HG03175 (cell line): ENCODE measurements at regions not wholly inside any gene's neighbourhood (a gene's known extent, or its start where the extent isn't known, plus 50 kb on each side); places are given as distances from the start of the nearest gene placed in this dataset.

Experiments used
- ATAC-seq: cut with Tn5 transposase; IDR thresholded peaks from one replicate; pipeline ENCODE4 v1.9.1; 2021; ENCODE audit warnings: mild to moderate bottlenecking, moderate library complexity; ENCODE audit not compliant: unreplicated experiment

DNA sequence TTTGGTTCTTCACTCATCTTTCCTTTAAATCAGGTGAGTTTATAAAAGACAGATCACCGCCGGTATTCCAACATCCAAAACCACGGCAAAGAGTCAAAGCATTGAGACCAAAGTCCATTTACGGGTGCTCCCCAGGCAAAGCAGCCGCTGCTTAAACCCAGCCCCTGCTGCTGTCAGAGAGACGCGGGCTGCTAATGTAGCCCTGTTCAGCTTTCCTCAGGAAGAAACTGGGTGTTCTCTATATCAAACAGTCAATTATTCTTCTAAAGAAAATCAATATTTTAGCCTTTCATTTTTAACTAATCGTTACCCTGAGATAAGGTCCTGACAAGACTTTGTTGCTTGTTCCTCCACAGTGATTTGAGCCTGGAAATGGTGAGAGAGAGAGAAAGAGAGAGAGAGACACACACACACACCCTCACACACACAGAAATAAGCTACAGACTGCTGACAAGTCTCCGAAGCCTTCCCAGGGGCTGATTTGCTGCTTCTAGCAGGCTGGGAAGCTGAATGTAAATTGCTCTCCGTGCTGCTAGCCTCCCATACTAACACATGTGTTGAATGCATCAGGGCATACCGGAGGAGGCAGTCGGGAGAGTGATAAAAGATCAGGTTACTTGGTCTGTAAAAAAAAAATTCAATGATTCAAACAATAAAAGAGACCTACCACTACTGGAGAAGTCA is 183.0 kb upstream of the ANK3 start:
- ATAC-seq, result no peak

DNA sequence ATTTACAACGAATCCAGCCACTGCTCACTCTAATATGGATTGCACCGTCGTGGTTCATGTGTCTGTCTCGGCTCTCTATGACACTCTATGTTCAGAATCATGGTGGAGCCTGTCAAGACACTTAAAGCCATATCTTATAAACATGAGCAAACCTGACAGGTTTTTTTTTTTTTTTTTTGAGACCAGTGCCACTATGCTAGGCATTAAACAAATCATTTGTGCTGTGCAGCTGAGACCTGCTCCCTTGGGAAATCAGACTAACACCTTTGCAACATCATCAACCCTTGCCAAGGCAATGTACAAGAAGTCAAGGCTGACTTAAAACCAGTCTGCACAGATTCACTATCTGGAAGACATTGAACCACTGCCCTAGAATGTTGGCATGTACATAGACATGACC is 181.2 kb upstream of the ANK3 start:
- ATAC-seq, result no peak

GRCh38 chr10:60570272-60570865 is 180.7 kb upstream of the ANK3 start:
- ATAC-seq, result no peak

- no peak for ATAC-seq
These were observed 180.0 kb upstream of the ANK3 start for GRCh38 chr10:60569681-60570080.

- no peak for ATAC-seq
These were observed 176.4 kb upstream of the ANK3 start for GRCh38 chr10:60566096-60566495.

DNA sequence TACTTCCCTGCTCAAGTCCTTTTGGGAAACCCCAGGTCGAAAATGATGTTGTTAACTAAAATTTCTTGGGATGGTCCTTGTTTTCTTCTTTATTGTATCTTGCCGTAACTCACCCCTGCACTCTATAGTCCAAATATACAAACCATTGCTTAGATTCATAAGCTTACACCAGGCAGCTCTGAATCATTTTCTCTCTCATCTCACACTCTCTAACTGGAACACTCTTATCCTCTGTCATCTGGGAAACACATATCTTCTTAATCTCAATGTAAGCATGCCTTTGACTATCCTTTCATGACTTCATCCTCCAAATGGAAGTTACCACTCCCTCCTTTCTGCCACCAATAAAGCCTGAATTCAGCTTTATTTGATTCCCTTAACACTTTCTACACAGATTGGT is 175.8 kb upstream of the ANK3 start:
- no peak for ATAC-seq

- no peak for ATAC-seq
These were observed 174.8 kb upstream of the ANK3 start for GRCh38 chr10:60564475-60564874.

DNA sequence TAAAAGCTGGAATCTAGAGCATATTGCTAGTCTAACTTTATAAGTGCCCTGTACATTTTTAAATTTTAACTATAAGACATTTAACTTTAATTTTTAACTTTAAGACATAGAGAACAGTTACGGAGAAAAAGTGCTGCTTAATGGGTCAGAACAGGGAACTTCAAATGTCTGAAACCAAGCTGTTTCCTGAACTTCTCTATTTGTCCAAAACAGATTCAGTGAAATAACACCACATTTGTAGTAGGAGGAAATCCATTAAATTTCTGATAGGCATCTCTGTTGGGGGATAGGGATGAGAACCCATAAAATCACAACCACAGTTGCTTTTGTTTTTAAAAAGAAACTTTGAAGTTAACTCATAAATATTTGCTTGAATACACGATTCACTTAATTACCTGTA is 170.8 kb upstream of the ANK3 start:
- ATAC-seq, result no peak

DNA sequence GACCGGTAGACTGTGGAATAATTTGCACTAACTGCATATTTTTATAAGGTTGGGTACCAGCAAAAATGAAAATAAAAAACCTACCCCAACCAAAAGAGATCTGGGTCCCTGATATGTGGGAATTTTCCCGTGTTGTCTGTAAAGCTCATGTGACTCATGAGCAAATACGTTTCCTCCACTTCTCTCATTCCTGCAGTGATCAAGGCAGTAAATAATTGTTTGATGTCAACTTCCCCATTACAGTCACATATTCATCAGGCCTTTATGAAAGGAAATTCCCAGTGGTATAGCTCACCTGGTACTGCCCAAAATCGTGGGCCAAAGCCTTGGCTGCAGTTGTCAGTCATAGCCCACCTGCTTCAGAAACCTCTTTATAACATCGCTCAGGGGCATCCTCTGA is 166.0 kb upstream of the ANK3 start:
- ATAC-seq, result no peak

DNA sequence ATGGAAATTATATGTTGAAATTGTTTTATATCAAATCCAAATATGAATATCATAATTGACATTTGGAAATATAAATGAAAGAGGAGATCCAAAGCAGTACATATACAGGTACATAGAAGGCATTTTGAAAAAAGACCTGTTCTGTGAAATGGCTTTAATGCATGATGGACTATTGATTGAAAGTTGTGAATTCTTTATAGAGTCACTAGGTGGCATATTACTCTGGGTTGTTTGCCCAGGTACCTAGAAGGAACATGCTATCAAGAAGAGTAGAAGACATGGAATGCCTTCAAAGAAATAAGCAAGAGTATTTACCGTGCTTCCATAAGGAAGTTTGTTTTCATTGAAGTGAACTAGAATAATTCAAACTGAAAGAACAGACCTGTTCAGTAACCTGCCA is 160.0 kb upstream of the ANK3 start:
- ATAC-seq, result no peak

DNA sequence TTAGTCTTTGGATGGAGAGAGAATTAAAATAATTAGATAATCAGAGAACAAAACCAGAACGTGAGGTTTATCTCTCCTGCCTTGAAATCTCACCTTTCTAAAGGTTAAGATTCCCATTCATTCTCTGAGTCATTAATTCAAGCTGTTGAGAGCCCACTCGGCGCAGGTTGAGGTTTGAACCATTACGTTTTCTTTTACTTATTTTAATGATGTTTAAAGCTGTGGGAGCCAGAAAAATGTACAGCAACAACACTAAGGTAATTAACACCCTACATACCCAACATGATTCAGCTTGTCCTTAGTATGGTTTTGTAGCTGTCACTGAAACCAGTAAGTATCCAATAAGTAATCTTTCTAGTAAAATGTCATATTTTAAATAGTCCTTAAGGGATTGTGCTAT is 153.0 kb upstream of the ANK3 start:
- ATAC-seq, result no peak

GRCh38 chr10:60541451-60541850 is 151.8 kb upstream of the ANK3 start:
- no peak for ATAC-seq

- no peak for ATAC-seq
These were observed 148.0 kb upstream of the ANK3 start for GRCh38 chr10:60537697-60538096.

DNA sequence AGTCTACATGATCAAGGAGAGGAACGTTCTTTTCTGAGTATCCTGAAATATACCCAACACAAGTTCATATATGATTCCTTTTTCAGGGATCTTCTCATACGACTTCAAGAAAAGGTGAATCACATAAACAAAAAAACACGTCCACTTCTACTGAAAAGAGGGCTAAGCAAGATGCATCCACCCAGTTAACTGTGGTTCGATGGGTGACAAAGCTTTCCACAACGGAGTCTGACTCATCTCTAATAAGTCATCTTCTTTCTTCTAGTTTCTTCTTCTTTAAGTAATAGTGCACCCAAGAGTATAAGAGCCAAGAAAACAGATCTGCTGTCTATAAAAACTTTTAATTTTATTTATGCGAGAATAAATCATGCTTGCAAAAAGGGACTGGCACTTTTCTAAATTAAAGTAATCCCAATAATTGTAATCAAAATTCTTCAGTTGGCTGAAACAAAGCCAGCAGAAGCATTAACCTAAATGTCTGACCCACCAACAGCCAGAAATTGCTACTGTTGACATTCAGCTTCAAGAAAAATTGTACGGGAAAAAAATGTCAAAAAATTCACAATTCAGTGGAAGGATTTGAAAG is 146.9 kb upstream of the ANK3 start:
- ATAC-seq, result no peak

- ATAC-seq, result peak; percentile 30
These were observed 145.8 kb upstream of the ANK3 start for GRCh38 chr10:60535427-60535826.

- peak; percentile 47 for ATAC-seq
These were observed 145.2 kb upstream of the ANK3 start for GRCh38 chr10:60534761-60535389.

GRCh38 chr10:60532696-60533468 is 143.2 kb upstream of the ANK3 start:
- no peak for ATAC-seq

GRCh38 chr10:60531006-60531405 is 141.3 kb upstream of the ANK3 start:
- ATAC-seq, result no peak

GRCh38 chr10:60527676-60528075 is 138.0 kb upstream of the ANK3 start:
- ATAC-seq, result no peak

GRCh38 chr10:60525716-60526585 is 136.3 kb upstream of the ANK3 start:
- no peak for ATAC-seq
